Right lobe of liver (tissue), 6 donors: ENCODE measurements at regions not wholly inside any gene's neighbourhood (a gene's known extent, or its start where the extent isn't known, plus 50 kb on each side); places are given as distances from the start of the nearest gene placed in this dataset.

Source experiments
- ATAC-seq, 4 donors: fragments of 200-7000 bp; cut with Tn5 transposase; one replicate each; pipeline ENCODE4 v1.9.1; 2020; ENCODE audit warnings: mild to moderate bottlenecking in 4 of 4, moderate library complexity in 4 of 4
- DNase-seq, 3 donors: peaks; one replicate each; pipeline ENCODE4 v3.0.0-alpha.2; 2020
- H3K27ac ChIP-seq, 3 donors: fragments of 200-600 bp; one replicate each; pipeline ENCODE4 v1.8.0; 2022
- H3K27me3 ChIP-seq, 2 donors: fragments of 200-600 bp; one replicate each; pipeline ENCODE4 v1.8.0; 2022
- H3K36me3 ChIP-seq, 4 donors: fragments of 200-600 bp; sonication (generic) in 1 of 4; one replicate each; pipeline versions ENCODE4 v1.5.1 to v1.8.0; 2017 to 2022; ENCODE audit warnings: control low read depth in 1 of 4
- H3K4me1 ChIP-seq, 4 donors: fragments of 200-600 bp; sonication (generic) in 1 of 4; one replicate each; pipeline versions ENCODE4 v1.5.1 to v1.8.0; 2017 to 2022; ENCODE audit warnings: control low read depth in 1 of 4
- H3K4me3 ChIP-seq, 3 donors: fragments of 200-600 bp; one replicate each; pipeline ENCODE4 v1.8.0; 2022
- H3K9me3 ChIP-seq, 4 donors: fragments of 200-600 bp; sonication (generic) in 1 of 4; one replicate each; pipeline versions ENCODE4 v1.5.1 to v1.8.0; 2017 to 2022; ENCODE audit warnings: control low read depth in 1 of 4
- CTCF ChIP-seq, 4 donors: fragments of 200-600 bp in 3 of 4; fragments of 450-650 bp in 1 of 4; IDR thresholded peaks; one replicate each; pipeline versions ENCODE4 v1.5.1 to v1.8.0; 2016 to 2022; ENCODE audit warnings: antibody characterized with exemption in 4 of 4, mild to moderate bottlenecking in 2 of 4
- POLR2A ChIP-seq: fragments of 450-650 bp; IDR thresholded peaks from one replicate; pipeline ENCODE4 v1.6.1; 2017; ENCODE audit warnings: antibody characterized with exemption, mild to moderate bottlenecking
- WGBS: methylation state at CpG from one replicate; pipeline ENCODE4 v1.1.6; 2018; ENCODE audit warnings: low coverage, low lambda C conversion rate; ENCODE audit not compliant: insufficient coverage; ENCODE audit errors: missing lambda C conversion rate; 5-methylcytosine and 5-hydroxymethylcytosine counted together
- intact Hi-C, 2 donors: fragments of 100-400 bp; cut with DNase I; formaldehyde crosslinking; loops; one replicate each; pipeline versions ENCODE4 v1.11.2 to v1.14.1; 2022
- donor health status: DM: no; HTN: yes; CAD: no.
- donor health status: DM: no; HTN: no; CAD: no.
- donor health status: DM: no; HTN: no; CAD: no.
- donor health status: DM: no; HTN: yes; CAD: no.
- donor health status: DM: no; HTN: yes; CAD: no.

- H3K27ac ChIP-seq: no peak overlapping the region
- ATAC-seq (peak; percentile 72 to 84 (median 78)), DNase-seq (peak in 2 of 3 donors; percentile 40 to 59)
- no peaks in the 10 kb centered on the region for H3K9me3 ChIP-seq
- H3K4me3 ChIP-seq: no peak overlapping the region
- peak in 3 of 4 donors; percentile 34 to 45 (median 40) for TF ChIP-seq CTCF (IDR thresholded peaks at IDR 0.05)
- TF ChIP-seq POLR2A: no peak
- H3K4me1 ChIP-seq: peaks cover 0 to 4% (median 0%) of the 10 kb centered on the region in 4 donors
- intact Hi-C loops: no loop called here
- 3% methylated on average over 6 of the region's 70 CpGs for WGBS
- H3K36me3 ChIP-seq: no peaks in the 10 kb centered on the region
- no peaks in the 10 kb centered on the region for H3K27me3 ChIP-seq
These were observed 99.7 kb upstream of the CCL21 start for GRCh38 chr9:34809504-34810186.

GRCh38 chr9:34802916-34803315, 93.0 kb upstream of the CCL21 start:
- Histone ChIP-seq H3K36me3 (no peaks in the 10 kb centered on the region), H3K4me1 (no peaks in the 10 kb centered on the region), H3K4me3 (no peak overlapping the region), H3K27me3 (no peaks in the 10 kb centered on the region), H3K27ac (no peak overlapping the region), H3K9me3 (no peaks in the 10 kb centered on the region)
- TF ChIP-seq CTCF (IDR thresholded peaks at IDR 0.05): no peak
- TF ChIP-seq POLR2A: no peak
- ATAC-seq (no peak), DNase-seq (no peak)
- intact Hi-C loops: no loop called here
- WGBS: 47% methylated on average over 2 of the region's 2 CpGs

GRCh38 chr9:34797367-34797766, 87.4 kb upstream of the CCL21 start:
- intact Hi-C loops: no loop called here
- no peaks in the 10 kb centered on the region for H3K9me3 ChIP-seq

DNA sequence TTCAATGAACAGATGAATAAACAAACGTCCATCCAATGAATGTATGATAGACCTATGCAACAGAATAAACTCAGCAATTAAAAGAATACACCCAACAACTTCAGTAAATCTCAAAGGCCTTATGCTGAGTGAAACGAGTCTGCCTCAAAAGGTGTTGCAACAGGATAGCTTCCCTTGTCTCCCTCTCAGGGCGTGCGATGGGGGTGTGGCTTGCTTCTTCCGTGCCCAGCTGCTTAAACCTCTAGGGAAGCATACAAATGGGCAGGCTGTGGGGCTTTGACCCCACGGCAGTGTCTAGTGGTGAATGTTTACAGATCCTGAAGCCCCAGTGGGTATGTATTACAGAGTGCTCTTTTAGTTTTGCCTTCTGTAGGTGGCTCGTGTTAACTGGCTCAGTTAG, 87.0 kb upstream of the CCL21 start:
- intact Hi-C loops: no loop called here
- 18% methylated on average over 4 of the region's 7 CpGs for WGBS
- no peak for DNase-seq

More at GRCh38 chr9:34797367-34797766, 87.4 kb upstream of the CCL21 start:
- DNase-seq (no peak), ATAC-seq (no peak)
- Histone ChIP-seq H3K27ac (no peak overlapping the region), H3K36me3 (no peaks in the 10 kb centered on the region), H3K4me1 (no peaks in the 10 kb centered on the region), H3K27me3 (no peaks in the 10 kb centered on the region), H3K4me3 (no peak overlapping the region)
- TF ChIP-seq POLR2A (no peak), CTCF (IDR thresholded peaks at IDR 0.05) (no peak)
- 48% methylated on average over 9 of the region's 14 CpGs for WGBS

More for the DNA sequence above, 87.0 kb upstream of the CCL21 start:
- Histone ChIP-seq H3K36me3 (no peaks in the 10 kb centered on the region), H3K9me3 (no peaks in the 10 kb centered on the region), H3K27me3 (no peaks in the 10 kb centered on the region), H3K27ac (no peak overlapping the region), H3K4me1 (no peaks in the 10 kb centered on the region), H3K4me3 (no peak overlapping the region)
- no peak for TF ChIP-seq CTCF (IDR thresholded peaks at IDR 0.05)
- no peak for TF ChIP-seq POLR2A
- no peak for ATAC-seq
